NCI-H1092 (cell line): ENCODE measurements at regions not wholly inside any gene's neighbourhood (a gene's known extent, or its start where the extent isn't known, plus 50 kb on each side); places are given as distances from the start of the nearest gene placed in this dataset.
"Not testable (repeated sequence)": the region's sequence is repeated elsewhere in the genome, so short reads cannot be mapped to it uniquely, and the experiment has no call there.

Experiments
- DNase-seq: peaks from one replicate; lab custom pipeline; 2025; lab: John Stamatoyannopoulos, UW

DNA sequence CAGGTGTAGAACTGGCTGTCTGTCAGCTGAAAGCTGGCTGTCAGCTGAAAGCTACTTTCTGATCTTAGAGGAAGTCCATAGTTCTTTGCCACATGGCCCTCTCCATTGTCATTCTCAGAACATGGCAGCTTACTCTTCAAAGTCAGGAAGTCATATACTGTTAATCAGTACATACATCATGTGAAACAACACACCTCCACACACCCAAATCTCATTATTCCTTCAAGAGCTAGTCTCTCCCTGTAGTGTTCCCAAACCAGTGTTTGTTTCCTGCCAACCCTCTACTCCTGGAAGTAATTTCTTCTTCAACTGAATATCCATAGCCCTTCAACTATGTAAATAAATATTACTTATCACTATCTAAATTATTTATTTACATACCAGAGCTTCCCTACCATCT lies 58.9 kb downstream of the OR5AK2 start:
- no peak for DNase-seq

DNA sequence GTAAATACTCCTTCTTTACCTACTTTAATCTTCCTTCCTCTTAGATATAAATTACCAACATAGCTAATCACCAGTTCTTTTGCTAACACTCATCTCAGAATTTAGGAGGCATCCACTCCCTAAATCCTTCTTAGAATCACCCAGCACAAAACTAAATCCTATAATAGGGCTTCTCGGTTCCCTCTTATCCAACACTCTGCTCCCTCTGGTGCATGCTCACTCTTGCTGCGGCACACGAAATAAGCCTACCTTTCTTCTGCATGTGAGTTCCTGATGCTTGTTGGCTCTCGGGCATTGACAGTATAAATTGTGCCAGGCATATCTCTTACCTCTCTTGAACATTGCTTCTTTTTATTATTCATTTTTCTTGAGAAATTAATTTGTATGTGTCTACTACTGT lies 61.0 kb downstream of the OR5AK2 start:
- no peak for DNase-seq

DNA sequence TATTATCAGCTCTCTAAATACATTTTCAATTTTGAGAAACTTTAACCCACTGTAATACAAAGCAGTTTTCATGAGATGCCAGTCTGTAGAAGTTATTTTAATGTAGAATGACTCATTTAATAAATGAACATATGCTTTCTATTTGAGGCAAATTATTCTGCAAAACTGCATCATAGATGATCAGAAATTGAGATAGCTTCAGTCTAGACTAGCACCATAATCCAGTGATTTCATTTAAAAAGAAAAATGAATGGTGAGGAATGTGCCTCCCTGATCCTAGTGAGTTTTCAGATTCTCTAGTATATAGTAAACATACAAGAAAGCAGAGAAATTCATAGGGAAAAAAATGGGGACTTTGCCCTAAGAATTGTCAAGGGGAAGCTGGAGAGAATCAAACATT lies 66.1 kb downstream of the OR5AK2 start:
- no peak for DNase-seq

DNA sequence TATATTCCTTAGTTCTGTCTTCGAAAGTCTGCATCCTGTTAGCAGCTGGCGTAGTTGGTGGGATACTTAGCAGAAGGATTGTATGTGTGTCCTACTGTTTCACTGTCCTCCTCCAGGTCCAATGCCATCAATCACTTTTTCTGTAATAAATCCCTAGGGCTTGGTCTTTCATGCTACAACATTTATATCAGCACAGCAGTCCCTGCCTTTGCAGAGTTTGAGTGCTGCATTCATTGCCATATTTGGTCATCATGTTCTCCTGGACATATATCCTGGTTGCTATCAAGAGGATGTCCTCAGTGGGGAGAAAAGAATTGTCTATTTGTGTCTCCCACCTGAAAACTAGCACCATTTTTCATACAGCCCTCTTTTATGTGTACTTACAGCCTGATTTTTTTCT lies 67.0 kb downstream of the OR5AK2 start:
- DNase-seq = no peak

DNA sequence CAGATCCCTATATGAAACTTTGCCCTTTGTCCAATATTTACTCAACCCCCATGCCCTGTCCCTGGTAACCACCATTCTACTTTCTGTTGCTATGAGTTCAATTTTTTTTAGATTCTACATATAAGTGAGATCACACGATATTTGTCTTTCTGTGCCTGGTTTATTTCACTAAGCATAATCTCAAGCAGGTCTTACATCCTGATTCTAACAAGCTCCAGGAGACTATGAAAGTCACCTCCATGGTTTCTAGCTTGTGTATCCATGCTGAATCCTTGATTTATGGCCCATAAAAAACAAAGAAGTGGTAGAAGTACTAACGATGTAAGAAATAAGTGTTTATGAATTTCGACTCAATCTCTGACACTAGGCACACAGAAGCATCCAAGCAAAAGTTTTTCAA lies 68.0 kb downstream of the OR5AK2 start:
- DNase-seq = no peak

DNA sequence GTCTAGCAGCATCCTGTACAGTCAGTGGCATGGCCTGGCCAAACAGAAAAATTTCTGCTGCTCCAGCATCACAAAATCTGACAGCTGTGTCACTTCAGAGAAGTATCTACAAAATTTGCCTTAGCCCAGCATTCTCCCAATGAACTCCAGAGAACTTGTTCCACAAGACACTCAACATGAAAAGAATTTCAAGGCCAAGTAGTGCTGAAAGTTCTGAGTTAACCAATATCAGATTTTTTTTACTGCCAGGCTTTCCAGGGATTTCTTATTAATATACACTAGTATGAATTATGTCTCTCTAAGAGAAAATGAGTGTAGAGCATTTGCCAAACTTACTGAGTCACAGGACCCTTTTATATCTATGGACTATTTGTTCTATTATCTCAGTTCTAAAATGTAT lies 68.8 kb downstream of the OR5AK2 start:
- DNase-seq = no peak

DNA sequence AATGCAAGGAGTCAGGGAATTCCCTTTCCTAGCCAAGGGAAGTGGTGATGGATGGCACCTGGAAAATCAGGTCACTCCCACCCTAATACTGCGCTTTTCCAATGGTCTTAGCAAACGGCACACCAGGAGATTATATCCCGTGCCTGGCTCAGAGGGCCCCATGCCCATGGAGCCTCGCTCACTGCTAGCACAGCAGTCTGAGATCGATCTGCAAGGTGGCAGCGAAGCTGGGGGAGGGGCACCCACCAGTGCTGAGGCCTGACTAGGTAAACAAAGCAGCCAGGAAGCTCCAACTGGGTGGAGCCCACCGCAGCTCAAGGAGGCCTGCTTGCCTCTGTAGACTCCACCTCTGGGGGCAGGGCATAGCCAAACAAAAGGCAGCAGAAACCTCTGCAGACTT lies 74.2 kb downstream of the OR5AK2 start:
- not testable (repeated sequence) for DNase-seq

DNA sequence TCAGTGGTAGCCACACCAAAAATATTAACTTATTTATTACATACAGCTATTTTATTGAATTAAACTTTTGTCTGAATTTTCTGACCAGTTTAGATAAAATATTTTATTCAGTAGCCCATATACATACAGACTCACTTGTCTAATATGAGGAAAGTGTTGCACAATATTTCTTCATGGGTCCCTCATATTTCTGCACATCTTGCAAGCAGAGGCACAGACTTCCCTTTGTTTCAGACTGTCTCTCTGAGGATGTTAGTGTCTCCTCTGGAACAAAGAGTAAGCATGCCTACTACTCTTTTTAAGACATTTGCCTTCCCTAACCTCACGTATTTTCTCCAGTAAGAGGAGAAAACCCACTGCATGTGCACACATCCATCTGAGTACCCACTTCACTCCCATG lies 81.2 kb downstream of the OR5AK2 start:
- no peak for DNase-seq

DNA sequence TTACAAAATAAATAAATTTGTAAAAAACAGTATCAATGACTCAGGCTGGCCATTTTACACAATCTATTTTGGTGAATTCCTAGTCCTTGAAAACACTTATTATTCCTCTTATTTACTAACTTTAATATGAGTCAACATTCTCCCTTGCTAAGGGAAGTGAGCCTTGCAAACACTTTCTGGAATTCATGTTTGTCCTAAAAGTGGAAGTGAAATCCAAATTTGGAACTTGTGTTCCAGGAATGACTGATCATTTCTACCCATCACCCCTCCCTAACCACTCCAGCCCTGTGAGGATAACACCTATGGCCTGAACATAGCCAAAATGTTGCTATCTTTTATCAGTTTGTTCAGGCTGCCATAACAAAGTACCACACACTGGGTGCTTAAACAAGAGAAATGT lies 83.1 kb downstream of the OR5AK2 start:
- no peak for DNase-seq

DNA sequence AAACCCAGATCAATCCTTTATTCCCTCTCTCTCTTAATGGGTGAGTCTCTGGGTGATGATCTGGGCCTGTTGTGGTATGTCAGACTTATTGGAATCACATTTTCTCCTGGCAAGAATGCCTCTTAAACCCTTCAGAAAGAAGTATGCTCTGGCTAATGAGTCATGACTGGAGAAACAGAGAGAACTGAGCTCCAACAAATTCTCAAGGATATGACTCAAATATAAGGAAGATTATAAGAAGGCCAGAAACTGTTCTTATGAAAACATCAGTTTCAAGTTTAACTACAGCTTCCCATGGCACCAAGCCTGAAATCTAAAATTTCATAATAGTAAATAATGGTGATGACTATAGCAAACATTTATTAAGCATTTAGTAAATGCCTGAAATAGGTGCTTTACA lies 83.9 kb downstream of the OR5AK2 start:
- no peak for DNase-seq

DNA sequence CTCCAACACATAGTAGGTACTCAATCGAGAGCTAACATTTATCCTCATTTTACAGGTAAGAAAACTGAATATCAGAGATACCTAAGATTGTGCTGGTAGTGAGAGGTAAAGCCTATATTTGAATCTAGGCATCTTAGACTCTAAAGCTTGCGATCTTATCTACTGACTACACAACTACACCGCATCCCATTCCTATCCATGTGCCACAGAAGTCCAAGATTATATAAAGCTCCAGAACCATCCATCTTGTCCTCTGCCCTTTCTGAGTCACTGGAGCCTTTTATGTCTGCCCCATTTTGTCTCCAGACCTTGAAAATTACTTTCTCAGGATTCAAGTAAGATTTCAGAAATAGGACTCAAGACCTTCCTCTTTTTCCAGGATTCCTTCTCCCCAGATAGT lies 84.4 kb downstream of the OR5AK2 start:
- DNase-seq = no peak

DNA sequence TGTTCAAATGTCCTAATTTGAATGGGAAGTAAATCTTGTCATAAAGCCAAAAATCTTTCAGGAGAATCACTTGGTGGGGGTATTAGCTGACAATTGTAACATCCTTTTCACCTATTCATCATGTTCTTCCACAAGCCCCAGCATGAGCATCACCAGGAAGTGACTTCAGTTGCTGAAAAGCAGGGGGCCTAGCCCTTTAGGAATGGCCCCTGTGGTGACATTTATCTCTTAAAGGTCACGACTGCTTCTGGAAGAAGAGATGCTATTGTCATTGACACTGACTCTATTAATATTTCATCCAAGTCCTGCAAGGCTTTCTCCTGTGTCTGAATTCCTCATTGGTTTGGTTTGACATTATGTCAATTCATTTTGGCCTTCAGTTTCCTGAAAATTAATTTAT lies 92.6 kb downstream of the OR5AK2 start:
- no peak for DNase-seq

DNA sequence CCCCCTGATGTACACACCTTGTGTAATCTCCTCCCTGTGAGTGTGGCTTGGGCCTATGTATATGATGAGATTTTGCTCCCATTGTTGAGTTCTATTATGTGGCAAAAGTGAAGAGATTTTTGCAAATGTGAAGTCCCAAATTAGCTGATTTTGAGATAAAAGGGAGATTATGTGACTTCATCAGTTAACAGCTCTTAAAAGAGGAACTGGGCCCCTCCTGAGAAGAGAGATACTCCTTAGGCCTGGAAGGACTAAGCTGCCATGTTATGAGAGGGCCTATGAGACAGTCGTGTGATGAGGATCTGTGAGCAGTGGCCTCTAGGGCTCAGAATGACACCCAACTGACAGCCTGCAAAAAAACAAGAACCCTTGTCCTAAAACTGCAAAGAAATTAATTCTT lies 93.4 kb downstream of the OR5AK2 start:
- DNase-seq = no peak

DNA sequence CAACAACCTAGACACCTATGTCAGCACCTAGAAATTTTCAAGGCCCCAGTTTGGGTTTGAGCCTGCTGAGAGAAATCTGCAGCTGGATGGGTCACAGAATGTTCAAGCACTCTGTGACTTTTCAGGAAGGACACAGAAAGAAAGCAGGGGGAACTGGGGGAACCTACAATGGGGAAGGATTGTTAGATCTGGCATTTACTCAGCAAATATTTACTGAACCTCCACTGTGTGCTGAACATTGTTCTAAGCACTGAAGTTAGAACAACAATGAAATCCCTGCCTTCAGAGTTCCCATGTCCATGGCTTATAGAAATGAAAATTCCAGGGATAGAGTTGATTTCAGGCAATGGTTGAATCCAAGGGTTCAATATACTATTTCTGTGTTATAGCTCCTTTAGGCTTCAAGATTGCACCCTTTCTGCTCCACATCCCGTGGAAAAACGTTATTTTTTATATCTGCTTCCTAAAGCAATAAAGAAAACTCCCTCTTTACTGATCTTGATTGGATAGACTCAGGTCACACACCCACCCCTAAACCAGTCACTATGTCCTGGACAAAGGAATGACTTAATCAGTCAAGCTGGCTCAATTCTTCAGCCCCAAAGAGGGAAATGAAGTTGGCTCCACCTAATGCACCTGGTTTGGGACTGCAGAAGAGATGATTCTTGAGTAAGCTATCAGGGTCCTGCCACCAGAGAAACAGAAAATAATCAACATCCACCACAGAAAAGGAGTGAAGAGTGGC lies 95.1 kb downstream of the OR5AK2 start:
- no peak for DNase-seq

DNA sequence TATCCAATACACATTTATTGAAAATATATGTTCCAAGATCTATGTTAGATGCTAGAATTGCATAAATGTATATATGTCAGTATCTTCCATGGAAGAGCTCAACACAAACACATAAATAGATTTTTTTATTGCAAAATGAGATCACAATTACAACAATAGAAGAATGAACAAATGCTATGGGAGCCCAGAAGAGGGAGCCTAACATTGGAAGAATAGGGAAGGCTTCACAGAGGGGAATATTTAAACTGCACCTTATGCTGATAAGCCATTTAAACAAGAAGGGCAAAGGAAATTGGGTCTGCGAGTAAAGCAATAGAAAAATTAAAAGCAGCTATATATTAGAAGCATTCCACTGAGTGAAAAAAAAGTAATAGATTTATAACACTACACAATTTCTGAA lies 96.1 kb upstream of the LRRC55 start:
- DNase-seq = no peak

DNA sequence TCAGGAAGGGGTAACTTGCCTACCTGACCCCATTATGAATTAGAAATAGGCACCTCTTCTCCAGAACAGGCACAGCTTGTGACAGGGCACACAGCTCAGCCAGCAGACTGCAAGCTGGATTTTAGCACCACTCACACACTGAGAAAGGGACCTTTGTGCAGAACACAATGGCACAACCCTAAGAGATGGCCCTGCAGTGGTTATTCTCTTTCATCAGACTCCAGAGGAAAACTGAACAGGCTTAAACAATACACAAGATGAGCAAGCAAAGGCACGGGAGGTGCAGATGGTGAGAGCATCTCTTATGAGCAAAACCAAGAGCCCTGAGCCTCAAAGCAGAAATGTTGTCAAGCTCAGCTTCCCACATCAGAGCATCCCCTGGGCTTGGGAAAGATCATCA lies 93.8 kb upstream of the LRRC55 start:
- no peak for DNase-seq

DNA sequence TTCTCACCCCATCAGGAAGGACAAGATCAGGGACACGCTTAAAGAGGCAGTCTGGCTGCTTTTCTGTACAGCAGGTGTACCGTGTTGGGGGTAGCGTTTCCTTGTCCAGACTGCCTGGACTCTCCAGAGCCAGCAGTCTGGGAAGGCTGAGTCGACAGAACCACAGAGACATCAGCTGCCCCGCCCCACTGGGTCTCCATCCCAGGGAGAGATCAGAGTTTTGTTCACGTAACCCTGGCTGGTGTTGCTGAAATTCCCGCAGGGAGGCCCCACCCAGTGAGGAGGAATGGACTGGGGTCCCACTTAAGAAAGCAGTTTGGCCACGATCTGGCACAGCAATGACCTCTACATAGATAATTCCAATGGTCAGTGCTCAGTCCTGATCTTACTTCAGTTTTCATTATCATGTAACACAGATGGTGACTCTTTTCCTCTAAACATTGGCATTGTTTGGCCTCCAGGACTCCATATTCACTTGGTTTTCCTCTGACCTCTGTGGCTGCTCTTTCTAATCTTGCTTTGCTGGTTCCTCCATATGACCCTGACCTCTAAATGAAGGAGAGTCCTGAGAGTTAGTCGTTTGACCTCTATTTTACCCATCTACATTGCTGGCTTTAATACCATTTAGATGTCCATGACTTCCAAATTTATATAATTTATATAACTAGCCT lies 89.6 kb upstream of the LRRC55 start:
- DNase-seq = no peak

DNA sequence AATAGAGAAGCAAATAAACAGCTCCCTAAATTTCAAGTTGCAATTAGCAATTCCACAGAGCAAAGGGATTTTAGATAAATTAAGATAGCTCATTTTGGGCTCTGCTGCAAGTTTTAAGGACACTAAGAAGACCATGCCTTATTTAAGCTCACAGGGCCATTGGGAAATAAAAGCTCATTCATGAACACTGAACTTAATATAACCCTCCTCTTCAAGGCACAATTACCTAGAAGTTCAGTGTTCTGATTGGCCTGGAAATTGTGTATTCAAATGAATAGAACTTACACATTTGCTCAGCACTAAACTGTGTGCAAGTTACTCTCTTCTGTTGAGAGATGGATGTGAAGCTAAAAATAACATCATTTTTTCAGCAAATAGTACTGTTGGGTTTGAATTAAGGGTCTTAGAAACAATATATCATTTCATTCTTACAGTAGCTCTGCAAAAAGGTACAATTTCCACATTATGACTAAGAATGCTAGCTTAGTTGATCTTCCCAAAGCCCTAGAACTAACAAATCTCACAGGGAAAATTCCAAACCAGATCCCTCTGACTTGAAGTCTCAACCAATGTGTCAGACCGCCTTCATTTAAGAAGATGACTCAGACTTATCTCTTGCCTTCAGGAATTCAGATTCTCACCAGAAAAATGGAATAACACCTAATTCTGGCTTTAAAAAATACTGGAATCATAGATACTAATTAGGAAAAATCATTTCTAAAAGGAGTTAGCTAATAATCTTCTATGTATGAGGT lies 87.4 kb upstream of the LRRC55 start:
- no peak for DNase-seq

DNA sequence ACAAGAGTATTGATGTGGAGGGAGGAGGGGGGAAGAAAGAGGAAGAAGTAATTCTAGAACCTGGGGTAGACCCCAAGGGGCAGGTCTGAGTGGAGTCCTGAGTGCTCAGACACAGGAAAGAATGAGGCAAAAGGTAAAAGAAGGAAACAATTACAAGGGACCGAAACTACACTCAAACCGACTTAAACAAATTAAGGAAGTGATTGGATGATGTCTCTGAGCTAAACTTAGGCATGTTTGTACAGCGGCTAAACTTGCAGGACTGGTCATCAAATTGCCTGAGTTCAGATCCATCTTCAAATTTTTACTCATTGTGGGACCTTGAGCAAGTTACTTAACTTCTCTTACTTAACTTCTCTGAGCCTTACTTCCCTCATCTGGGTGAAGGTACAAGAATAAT lies 86.3 kb upstream of the LRRC55 start:
- no peak for DNase-seq

DNA sequence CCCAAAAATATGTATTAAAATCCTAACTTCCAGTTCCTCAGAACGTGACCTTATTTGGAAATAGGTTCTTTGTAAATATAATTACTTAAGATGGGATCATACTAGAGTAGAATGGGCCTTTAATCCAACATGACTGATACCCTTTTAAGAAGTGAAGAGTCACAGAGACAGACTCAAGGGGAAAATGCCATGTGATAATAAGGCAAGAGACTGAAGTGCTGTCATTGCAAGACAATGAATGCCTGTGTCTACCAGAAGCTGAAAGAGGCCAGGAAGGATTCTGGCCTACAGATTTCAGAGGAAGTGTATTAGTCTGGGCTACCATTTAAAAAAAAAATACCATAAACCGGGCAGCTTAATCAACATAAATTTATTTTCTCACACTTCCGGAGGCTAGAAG lies 85.9 kb upstream of the LRRC55 start:
- no peak for DNase-seq

DNA sequence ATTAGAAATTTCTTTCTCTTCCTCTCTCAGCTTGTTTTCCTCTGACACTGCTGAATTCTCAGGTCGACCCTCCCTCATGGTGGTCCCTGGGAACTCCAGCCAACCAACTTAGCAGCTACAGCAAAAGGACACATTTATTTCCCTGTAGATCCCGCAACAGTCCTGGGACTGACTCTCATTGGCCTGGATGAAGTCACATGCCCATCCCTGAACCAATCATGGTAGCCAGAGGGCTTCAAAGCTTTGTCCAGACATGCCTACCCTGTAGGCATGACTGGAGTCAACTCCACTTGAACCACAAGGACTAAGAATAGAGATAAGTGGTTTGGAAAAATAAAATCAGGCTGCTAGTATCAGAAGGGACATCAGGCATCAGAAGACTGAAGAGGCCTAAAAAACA lies 84.6 kb upstream of the LRRC55 start:
- DNase-seq = no peak

DNA sequence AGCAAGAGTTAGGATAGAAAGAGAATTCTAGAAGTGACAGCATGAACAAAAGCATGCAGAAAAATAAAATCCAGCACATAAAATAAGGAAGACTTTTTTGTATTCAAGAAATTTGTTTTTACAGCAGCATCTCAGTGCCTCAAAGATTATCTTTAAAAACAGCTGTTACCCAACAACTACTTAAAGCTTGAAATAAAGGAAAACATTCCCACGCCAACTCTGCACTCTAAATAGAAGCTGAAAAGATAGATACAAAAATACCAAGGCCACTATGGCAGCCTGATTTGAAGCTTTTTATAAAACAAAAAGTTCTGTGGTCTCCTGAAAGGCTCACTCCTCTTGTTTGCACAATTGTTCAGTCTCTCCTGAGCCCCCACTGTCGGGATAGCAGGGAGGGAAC lies 83.6 kb upstream of the LRRC55 start:
- DNase-seq = no peak

DNA sequence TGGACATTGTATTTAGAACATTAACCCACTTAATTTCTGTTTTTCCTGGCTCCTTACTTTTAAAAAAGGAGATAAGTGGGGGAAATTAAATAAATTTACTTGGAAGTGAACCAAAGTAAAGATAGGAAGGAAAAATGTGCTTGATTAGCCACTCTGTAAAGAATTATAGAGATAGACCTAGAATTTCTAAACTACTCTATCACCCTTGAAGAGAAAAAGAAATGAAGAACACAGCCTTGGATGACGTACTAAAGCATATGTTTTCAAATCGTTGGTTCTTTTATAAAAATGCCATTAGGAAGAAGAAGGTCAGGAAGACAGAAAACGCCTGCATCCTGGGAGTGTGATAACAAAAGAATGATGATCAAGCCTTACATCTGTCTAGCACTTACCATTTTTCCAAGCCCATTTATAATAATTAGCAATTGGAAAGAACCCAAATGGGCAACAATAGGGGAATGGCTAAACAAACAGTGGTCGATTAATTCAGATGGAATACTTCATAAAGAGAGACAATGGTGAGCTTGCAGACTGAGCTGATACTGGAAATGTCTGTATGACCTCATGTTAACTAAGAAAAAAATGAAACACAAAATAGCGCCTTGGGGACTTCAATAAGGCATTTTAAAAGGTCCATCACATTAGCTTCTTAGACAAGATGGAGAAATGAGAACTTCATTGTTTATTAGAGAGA lies 81.0 kb upstream of the LRRC55 start:
- peak; percentile 51 for DNase-seq
